Endodermal cell (in vitro differentiated cells): ENCODE measurements at regions not wholly inside any gene's neighbourhood (a gene's known extent, or its start where the extent isn't known, plus 50 kb on each side); places are given as distances from the start of the nearest gene placed in this dataset.

ENCODE experiments used
- DNase-seq: peaks from one replicate; pipeline ENCODE4 v3.0.0-alpha.2; 2017
- H3K27ac ChIP-seq: 2 replicates; pipeline ENCODE4 v1.5.1; 2013; ENCODE audit warnings: mild to moderate bottlenecking, low read depth, low read length, moderate library complexity
- H3K27me3 ChIP-seq: 2 replicates; pipeline ENCODE4 v1.6.1; 2013; ENCODE audit warnings: mild to moderate bottlenecking, low read length, moderate library complexity; ENCODE audit not compliant: insufficient read depth, control insufficient read depth, poor library complexity, severe bottlenecking
- H3K36me3 ChIP-seq: 2 replicates; pipeline ENCODE4 v1.7.0; 2013; ENCODE audit warnings: mild to moderate bottlenecking, low read length, moderate library complexity; ENCODE audit not compliant: control insufficient read depth, insufficient read depth
- H3K4me1 ChIP-seq: one replicate; pipeline ENCODE4 v1.7.0; 2013; ENCODE audit warnings: low read length; ENCODE audit not compliant: control insufficient read depth, insufficient read depth
- H3K4me3 ChIP-seq: 2 replicates; pipeline ENCODE4 v1.5.1; 2013; ENCODE audit warnings: mild to moderate bottlenecking, low read length, moderate library complexity
- H3K9ac ChIP-seq: 2 replicates; pipeline ENCODE4 v1.6.1; 2013; ENCODE audit warnings: mild to moderate bottlenecking, low read length, moderate library complexity; ENCODE audit not compliant: poor library complexity, severe bottlenecking; ENCODE audit errors: extremely low read depth
- H3K9me3 ChIP-seq: 2 replicates; pipeline ENCODE4 v1.6.1; 2013; ENCODE audit warnings: mild to moderate bottlenecking, low read length, moderate library complexity; ENCODE audit not compliant: control insufficient read depth
- H3K27ac Mint-ChIP-seq: 2 replicates; pipeline ENCODE4 v1.8.0; 2020; ENCODE audit warnings: mixed read lengths
- H3K27me3 Mint-ChIP-seq: 2 replicates; pipeline ENCODE4 v1.8.0; 2021; ENCODE audit warnings: mild to moderate bottlenecking, mixed read lengths; ENCODE audit not compliant: insufficient read depth
- H3K36me3 Mint-ChIP-seq: 2 replicates; pipeline ENCODE4 v1.8.0; 2020; ENCODE audit warnings: low read depth, mixed read lengths
- H3K4me1 Mint-ChIP-seq: 2 replicates; pipeline ENCODE4 v1.8.0; 2020; ENCODE audit warnings: mixed read lengths
- H3K4me3 Mint-ChIP-seq: 2 replicates; pipeline ENCODE4 v1.8.0; 2020; ENCODE audit warnings: mild to moderate bottlenecking, moderate library complexity, mixed read lengths
- H3K9me3 Mint-ChIP-seq: 2 replicates; pipeline ENCODE4 v1.8.0; 2020; ENCODE audit warnings: mild to moderate bottlenecking, mixed read lengths
- WGBS, 2 experiments: methylation state at CpG; one replicate each; pipeline versions ENCODE4 v1.1.5 to v1.1.7; 2013; ENCODE audit warnings: missing lambda C conversion rate in 2 of 2, mixed read lengths in 1 of 2; ENCODE audit not compliant: insufficient coverage in 1 of 2, insufficient read length in 1 of 2; 5-methylcytosine and 5-hydroxymethylcytosine counted together
- TF ChIP-seq, protein P1 (sequence below): fragments of 200-600 bp; sonication (generic); conservative IDR thresholded peaks from 2 replicates; pipeline ENCODE4 v1.5.0; 2021; ENCODE audit warnings: antibody characterized with exemption, mild to moderate bottlenecking

DNA sequence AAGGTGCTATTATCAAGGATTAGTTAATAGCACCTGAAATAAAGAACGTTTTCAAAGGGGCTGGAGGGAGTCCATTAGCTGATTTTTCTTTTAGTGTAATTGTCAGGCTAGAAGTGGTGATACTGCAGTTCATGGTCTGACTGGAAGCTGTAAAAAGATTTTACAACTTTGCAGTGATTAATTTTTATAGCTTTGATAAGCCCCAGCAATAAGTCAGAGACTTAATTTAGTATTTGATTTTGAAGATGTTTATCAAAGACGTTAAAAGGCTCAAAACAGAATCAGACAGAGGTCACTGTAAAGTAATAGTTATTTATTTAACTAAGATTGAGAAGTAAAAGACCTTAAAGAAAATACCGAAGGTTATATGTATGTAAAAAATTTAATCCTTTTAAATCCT, 165.5 kb upstream of the FMN2 start:
- Mint-ChIP-seq H3K27ac (no peak overlapping the region), H3K9me3 (peaks cover 22% of the 10 kb centered on the region), H3K4me1 (no peaks in the 10 kb centered on the region), H3K27me3 (no peaks in the 10 kb centered on the region), H3K36me3 (peaks cover 2% of the 10 kb centered on the region), H3K4me3 (no peak overlapping the region)
- H3K36me3 ChIP-seq: no peaks in the 10 kb centered on the region
- no peak overlapping the region for H3K4me3 ChIP-seq
- H3K27ac ChIP-seq: no peak overlapping the region
- no peak for DNase-seq
- TF ChIP-seq, protein P1, sequence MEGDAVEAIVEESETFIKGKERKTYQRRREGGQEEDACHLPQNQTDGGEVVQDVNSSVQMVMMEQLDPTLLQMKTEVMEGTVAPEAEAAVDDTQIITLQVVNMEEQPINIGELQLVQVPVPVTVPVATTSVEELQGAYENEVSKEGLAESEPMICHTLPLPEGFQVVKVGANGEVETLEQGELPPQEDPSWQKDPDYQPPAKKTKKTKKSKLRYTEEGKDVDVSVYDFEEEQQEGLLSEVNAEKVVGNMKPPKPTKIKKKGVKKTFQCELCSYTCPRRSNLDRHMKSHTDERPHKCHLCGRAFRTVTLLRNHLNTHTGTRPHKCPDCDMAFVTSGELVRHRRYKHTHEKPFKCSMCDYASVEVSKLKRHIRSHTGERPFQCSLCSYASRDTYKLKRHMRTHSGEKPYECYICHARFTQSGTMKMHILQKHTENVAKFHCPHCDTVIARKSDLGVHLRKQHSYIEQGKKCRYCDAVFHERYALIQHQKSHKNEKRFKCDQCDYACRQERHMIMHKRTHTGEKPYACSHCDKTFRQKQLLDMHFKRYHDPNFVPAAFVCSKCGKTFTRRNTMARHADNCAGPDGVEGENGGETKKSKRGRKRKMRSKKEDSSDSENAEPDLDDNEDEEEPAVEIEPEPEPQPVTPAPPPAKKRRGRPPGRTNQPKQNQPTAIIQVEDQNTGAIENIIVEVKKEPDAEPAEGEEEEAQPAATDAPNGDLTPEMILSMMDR: no peak
- 80 to 83% methylated on average over 2 of the region's 3 CpGs for WGBS, 2 experiments
- H3K27me3 ChIP-seq: no peaks in the 10 kb centered on the region
- H3K4me1 ChIP-seq: no peaks in the 10 kb centered on the region
- no peak overlapping the region for H3K9ac ChIP-seq
- H3K9me3 ChIP-seq: peaks cover 10% of the 10 kb centered on the region

DNA sequence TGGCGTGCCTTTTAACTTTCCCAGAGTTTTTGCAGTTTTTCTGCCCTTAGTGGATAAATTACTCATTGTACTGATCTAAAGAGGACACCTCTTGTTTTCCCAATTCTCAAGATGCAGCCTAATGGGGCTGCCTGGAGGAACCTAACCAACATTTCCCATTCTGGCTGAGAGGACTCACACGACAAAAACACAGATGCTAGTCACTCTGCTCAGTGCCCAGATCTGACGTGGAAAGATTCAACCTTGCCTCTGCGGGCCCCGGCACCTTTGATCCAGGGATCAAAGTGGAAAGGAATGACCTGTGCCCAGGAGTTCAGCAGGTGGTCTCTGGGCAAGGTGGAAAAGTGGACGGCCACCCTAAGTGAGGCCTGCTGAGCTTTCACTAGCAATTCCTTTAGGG, 162.4 kb upstream of the FMN2 start:
- Mint-ChIP-seq H3K36me3 (peaks cover 2% of the 10 kb centered on the region), H3K4me3 (no peak overlapping the region), H3K27me3 (no peaks in the 10 kb centered on the region), H3K4me1 (no peaks in the 10 kb centered on the region), H3K9me3 (peaks cover 12% of the 10 kb centered on the region), H3K27ac (no peak overlapping the region)
- H3K27ac ChIP-seq: no peak overlapping the region
- no peak overlapping the region for H3K4me3 ChIP-seq
- H3K36me3 ChIP-seq: no peaks in the 10 kb centered on the region
- no peaks in the 10 kb centered on the region for H3K4me1 ChIP-seq
- H3K9ac ChIP-seq: no peak overlapping the region
- WGBS, 2 experiments: 91 to 93% methylated on average over 6 of the region's 6 CpGs
- TF ChIP-seq, protein P1: no peak
- H3K27me3 ChIP-seq: no peaks in the 10 kb centered on the region
- peaks cover 10% of the 10 kb centered on the region for H3K9me3 ChIP-seq
- DNase-seq: no peak

DNA sequence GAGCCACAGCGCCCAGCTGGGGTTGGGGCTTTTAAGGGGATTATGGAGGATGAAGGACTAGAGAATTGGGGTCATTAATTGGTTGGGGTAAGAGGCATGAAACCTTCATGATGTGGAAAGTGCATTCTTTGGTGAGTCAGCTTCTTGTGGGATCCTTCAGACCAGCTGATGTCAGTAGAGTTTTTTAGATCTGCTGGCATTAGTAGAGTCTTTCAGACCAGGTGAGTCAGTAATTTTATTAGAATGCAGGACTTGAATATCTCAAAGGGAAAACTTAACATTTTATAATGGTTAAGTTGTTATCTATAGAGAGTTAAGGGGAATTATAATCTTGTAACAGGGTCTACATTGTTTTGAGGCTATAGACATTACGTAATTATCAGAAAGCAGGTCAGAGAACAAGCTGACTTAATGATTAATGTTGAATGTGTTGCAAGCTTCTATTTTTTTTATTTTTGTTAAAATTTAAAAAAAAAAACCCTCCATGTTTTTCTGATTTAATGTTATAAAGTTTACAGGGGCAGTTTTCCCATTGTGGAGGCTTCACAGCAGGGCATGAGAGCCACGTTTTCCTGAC, 160.9 kb upstream of the FMN2 start:
- WGBS, 2 experiments: 70 to 81% methylated on average over 2 to 3 of the region's 3 CpGs
- no peak for DNase-seq
- Mint-ChIP-seq H3K36me3 (no peaks in the 10 kb centered on the region), H3K4me3 (no peak overlapping the region), H3K27me3 (no peaks in the 10 kb centered on the region), H3K9me3 (peaks cover 5% of the 10 kb centered on the region), H3K4me1 (no peaks in the 10 kb centered on the region), H3K27ac (no peak overlapping the region)
- H3K27ac ChIP-seq: no peak overlapping the region
- no peaks in the 10 kb centered on the region for H3K4me1 ChIP-seq
- no peak overlapping the region for H3K4me3 ChIP-seq
- TF ChIP-seq, protein P1: no peak
- H3K9ac ChIP-seq: no peak overlapping the region
- no peaks in the 10 kb centered on the region for H3K27me3 ChIP-seq
- H3K9me3 ChIP-seq: peaks cover 2% of the 10 kb centered on the region
- no peaks in the 10 kb centered on the region for H3K36me3 ChIP-seq
